ENCODE measurements at regions not wholly inside any gene's neighbourhood (a gene's known extent, or its start where the extent isn't known, plus 50 kb on each side); places are given as distances from the start of the nearest gene placed in this dataset.

- no peak overlapping the region for H3K9ac ChIP-seq (ENCODE audit: extremely low read depth, insufficient read length, low read length)
- no peak overlapping the region for H2AK5ac ChIP-seq (ENCODE audit: insufficient read length, low read length)
- no peak overlapping the region for H3K4ac ChIP-seq (ENCODE audit: low read depth, low read length)
- no peak overlapping the region for H3K27ac Mint-ChIP-seq
- no peak overlapping the region for H3K4me3 Mint-ChIP-seq
- H2BK20ac ChIP-seq (ENCODE audit: low read depth, low read length, poor library complexity, severe bottlenecking), result no peak overlapping the region
- H3K4me2 ChIP-seq (ENCODE audit: insufficient read depth, insufficient read length, low read length), result no peak overlapping the region
- no peak overlapping the region for H4K8ac ChIP-seq (replicated peaks; ENCODE audit: insufficient read length, low read depth, low read length)
- no peak overlapping the region for H3K18ac ChIP-seq (ENCODE audit: insufficient read length, low read depth, low read length)
- H4K20me1 ChIP-seq (ENCODE audit: control insufficient read depth, insufficient read depth, insufficient read length), result no peaks in the 10 kb centered on the region
- H2BK120ac ChIP-seq (ENCODE audit: low read depth, low read length, poor library complexity, severe bottlenecking), result no peak overlapping the region
- H3K27me3 Mint-ChIP-seq (ENCODE audit: low read depth), result no peaks in the 10 kb centered on the region; the same call in 1 of the 2 replicates
- no peaks in the 10 kb centered on the region; a peak in 1 of 5 replicates for H3K9me3 Mint-ChIP-seq
- H2BK5ac ChIP-seq (ENCODE audit: insufficient read length, low read length), result no peak overlapping the region
- H2AFZ ChIP-seq (ENCODE audit: low read length), result no peak overlapping the region
- no peak overlapping the region for H2BK12ac ChIP-seq (ENCODE audit: insufficient read length, low read depth, low read length)
- H4K5ac ChIP-seq (ENCODE audit: insufficient read length, low read depth, low read length), result no peak overlapping the region
- peaks cover 19 to 23% of the 10 kb centered on the region in 2 experiments for H3K4me1 Mint-ChIP-seq
- no peaks in the 10 kb centered on the region for H3K79me1 ChIP-seq (ENCODE audit: insufficient read depth, low read depth, low read length, poor library complexity, severe bottlenecking)
- H3K27me3 ChIP-seq (ENCODE audit: insufficient read depth, low read length), result no peaks in the 10 kb centered on the region
- H3K14ac ChIP-seq (ENCODE audit: insufficient read depth, low read length), result no peak overlapping the region
- DNase-seq, result no peak
- TF ChIP-seq CTCF (conservative IDR thresholded peaks at IDR 0.05), result no peak
- H3K9me3 ChIP-seq (ENCODE audit: control insufficient read depth, low read depth, low read length), result no peaks in the 10 kb centered on the region
- H4K91ac ChIP-seq (ENCODE audit: insufficient read length, low read depth, low read length), result no peak overlapping the region
- H3K36me3 Mint-ChIP-seq (ENCODE audit: insufficient read depth in 1 of 3, low read depth in 3 of 3), result no peaks in the 10 kb centered on the region; a peak in 1 of 7 replicates
- no peaks in the 10 kb centered on the region for H3K79me2 ChIP-seq (ENCODE audit: insufficient read depth, low read length)
- no peak overlapping the region for H3K23ac ChIP-seq (ENCODE audit: insufficient read length, low read depth, low read length)
- WGBS (ENCODE audit: extremely low coverage, insufficient read length, low lambda C conversion rate), result no CpG with 5 or more reads among the region's 3 CpGs
- peaks cover 3% of the 10 kb centered on the region; the same call in 1 of the 2 replicates for H3K4me1 ChIP-seq (ENCODE audit: insufficient read depth, low read length)
- H3K27ac ChIP-seq (ENCODE audit: insufficient read length, low read depth, low read length), result no peak overlapping the region
- no peak overlapping the region for H3T11ph ChIP-seq (ENCODE audit: low read length)
- H2BK15ac ChIP-seq (ENCODE audit: low read depth, low read length), result no peak overlapping the region
- no peaks in the 10 kb centered on the region for H3K23me2 ChIP-seq (ENCODE audit: insufficient read length, low read depth, low read length, poor library complexity, severe bottlenecking)
- H3K56ac ChIP-seq (ENCODE audit: insufficient read length, low read depth, low read length), result no peak overlapping the region
These were observed 199.6 kb upstream of the MAF start for GRCh38 chr16:79800016-79800608.

Data from H9 (cell line).